CD14-positive monocyte (primary cell): ENCODE measurements at regions not wholly inside any gene's neighbourhood (a gene's known extent, or its start where the extent isn't known, plus 50 kb on each side); places are given as distances from the start of the nearest gene placed in this dataset.
A peak's percentile ranks its signal among the peaks of the same experiment; 100 is the strongest.

Source experiments
- DNase-seq, 3 donors: peaks; one replicate each; pipeline ENCODE4 v3.0.0-alpha.2; 2011 to 2022
- H2AFZ ChIP-seq: 2 replicates; pipeline ENCODE4 v1.6.0; 2012; ENCODE audit warnings: mild to moderate bottlenecking, low read depth, low read length, inconsistent platforms; ENCODE audit not compliant: insufficient read depth, poor library complexity, severe bottlenecking
- H3K27ac ChIP-seq, 2 donors: 1 replicate in 1 of 2; 2 replicates in 1 of 2; pipeline ENCODE4 v1.5.1; 2012 to 2013; ENCODE audit warnings: low read length in 2 of 2, control low read depth in 1 of 2, inconsistent platforms in 1 of 2, low read depth in 1 of 2, mild to moderate bottlenecking in 1 of 2
- H3K27me3 ChIP-seq, 2 donors: one replicate each; pipeline versions ENCODE4 v1.6.0 to v1.6.1; 2011 to 2013; ENCODE audit warnings: low read length in 2 of 2; ENCODE audit not compliant: control insufficient read depth in 2 of 2, insufficient read depth in 2 of 2
- H3K36me3 ChIP-seq, 2 donors: replicated peaks in 1 of 2; 1 replicate in 1 of 2; 2 replicates in 1 of 2; pipeline versions ENCODE4 v1.5.1 to v1.6.1; 2012 to 2013; ENCODE audit warnings: low read length in 2 of 2, control low read depth in 1 of 2, inconsistent platforms in 1 of 2, mild to moderate bottlenecking in 1 of 2; ENCODE audit not compliant: insufficient read depth in 2 of 2, control insufficient read depth in 1 of 2
- H3K4me1 ChIP-seq, 2 donors: 1 replicate in 1 of 2; 2 replicates in 1 of 2; pipeline versions ENCODE4 v1.5.1 to v1.6.1; 2012 to 2013; ENCODE audit warnings: low read length in 2 of 2, control low read depth in 1 of 2, inconsistent platforms in 1 of 2, mild to moderate bottlenecking in 1 of 2, moderate library complexity in 1 of 2; ENCODE audit not compliant: insufficient read depth in 2 of 2, control insufficient read depth in 1 of 2
- H3K4me2 ChIP-seq: replicated peaks from 2 replicates; pipeline ENCODE3; 2012; ENCODE audit warnings: low read length, moderate library complexity, mild to moderate bottlenecking; ENCODE audit not compliant: poor library complexity, severe bottlenecking; ENCODE audit errors: extremely low read depth
- H3K4me3 ChIP-seq, 3 experiments: fragments of 200-600 bp in 1 of 3; sonication (generic) in 1 of 3; replicated peaks in 1 of 3; 1 replicate in 2 of 3; 2 replicates in 1 of 3; pipeline ENCODE4 v1.5.1; 2011 to 2013; ENCODE audit warnings: low read length in 3 of 3, mild to moderate bottlenecking in 3 of 3, control low read depth in 2 of 3, low read depth in 2 of 3, inconsistent platforms in 1 of 3, moderate library complexity in 1 of 3
- H3K79me2 ChIP-seq: 2 replicates; pipeline ENCODE4 v1.6.0; 2012; ENCODE audit warnings: mild to moderate bottlenecking, control low read depth, inconsistent platforms, low read length, moderate library complexity; ENCODE audit not compliant: insufficient read depth
- H3K9ac ChIP-seq: 2 replicates; pipeline ENCODE4 v1.6.0; 2017; ENCODE audit warnings: low read length, mild to moderate bottlenecking; ENCODE audit not compliant: insufficient read depth, poor library complexity, severe bottlenecking
- H3K9me3 ChIP-seq, 2 donors: replicated peaks in 1 of 2; 1 replicate in 1 of 2; 2 replicates in 1 of 2; pipeline versions ENCODE4 v1.5.1 to v1.6.1; 2012 to 2013; ENCODE audit warnings: low read length in 2 of 2, control low read depth in 1 of 2; ENCODE audit not compliant: control insufficient read depth in 1 of 2, insufficient read depth in 1 of 2
- H4K20me1 ChIP-seq: 2 replicates; pipeline ENCODE4 v1.6.0; 2012; ENCODE audit warnings: mild to moderate bottlenecking, low read length, control low read depth, moderate library complexity; ENCODE audit not compliant: insufficient read depth
- H3K27ac Mint-ChIP-seq, 7 donors: one replicate each; pipeline ENCODE4 v1.8.0; 2020; ENCODE audit warnings: mild to moderate bottlenecking in 7 of 7, mixed read lengths in 7 of 7, moderate library complexity in 6 of 7, inconsistent platforms in 2 of 7
- H3K27me3 Mint-ChIP-seq, 3 donors: one replicate each; pipeline ENCODE4 v1.8.0; 2021 to 2022; ENCODE audit warnings: low read depth in 3 of 3, mild to moderate bottlenecking in 3 of 3, mixed read lengths in 3 of 3, moderate library complexity in 3 of 3, inconsistent platforms in 1 of 3
- H3K36me3 Mint-ChIP-seq, 2 donors: one replicate each; pipeline ENCODE4 v1.8.0; 2020; ENCODE audit warnings: mixed read lengths in 2 of 2, inconsistent platforms in 1 of 2, mild to moderate bottlenecking in 1 of 2
- H3K4me1 Mint-ChIP-seq: one replicate; pipeline ENCODE4 v1.8.0; 2020; ENCODE audit warnings: mild to moderate bottlenecking, mixed read lengths
- H3K4me3 Mint-ChIP-seq, 2 donors: one replicate each; pipeline ENCODE4 v1.8.0; 2020; ENCODE audit warnings: mild to moderate bottlenecking in 2 of 2, mixed read lengths in 2 of 2, moderate library complexity in 1 of 2
- H3K9me3 Mint-ChIP-seq, 7 donors: one replicate each; pipeline ENCODE4 v1.8.0; 2020 to 2022; ENCODE audit warnings: mixed read lengths in 7 of 7, mild to moderate bottlenecking in 6 of 7, moderate library complexity in 6 of 7, inconsistent platforms in 2 of 7
- CTCF ChIP-seq: fragments of 200-600 bp; IDR thresholded peaks from one replicate; pipeline ENCODE4 v1.8.0; 2022; ENCODE audit warnings: antibody characterized with exemption, mild to moderate bottlenecking
- WGBS: methylation state at CpG from one replicate; pipeline ENCODE4 v1.1.5; 2013; ENCODE audit warnings: missing lambda C conversion rate; ENCODE audit not compliant: insufficient coverage; 5-methylcytosine and 5-hydroxymethylcytosine counted together
- intact Hi-C, 2 donors: fragments of 100-400 bp; cut with micrococcal nuclease; formaldehyde crosslinking; loops; one replicate each; pipeline versions ENCODE4 v1.15.0 to v1.15.1; 2023

GRCh38 chr10:118239236-118239630 lies 102.9 kb downstream of the FAM204A start:
- Mint-ChIP-seq H3K27ac (no peak overlapping the region), H3K4me1 (no peaks in the 10 kb centered on the region), H3K36me3 (no peaks in the 10 kb centered on the region), H3K9me3 (no peaks in the 10 kb centered on the region), H3K27me3 (peaks cover 13 to 25% (median 21%) of the 10 kb centered on the region in 3 donors), H3K4me3 (no peak overlapping the region)
- Histone ChIP-seq H3K27ac (no peak overlapping the region), H3K36me3 (no peaks in the 10 kb centered on the region), H3K27me3 (peaks cover 5 to 27% of the 10 kb centered on the region in 2 donors), H3K9me3 (no peaks in the 10 kb centered on the region), H3K9ac (no peak overlapping the region), H3K4me1 (no peaks in the 10 kb centered on the region), H3K4me3 (no peak overlapping the region), H2AFZ (no peak overlapping the region), H3K4me2 (no peak overlapping the region), H3K79me2 (no peaks in the 10 kb centered on the region), H4K20me1 (no peaks in the 10 kb centered on the region)
- intact Hi-C loops = no loop called here
- no peak for DNase-seq
- no CpG with 5 or more reads among the region's 1 CpG for WGBS
- no peak for TF ChIP-seq CTCF

DNA sequence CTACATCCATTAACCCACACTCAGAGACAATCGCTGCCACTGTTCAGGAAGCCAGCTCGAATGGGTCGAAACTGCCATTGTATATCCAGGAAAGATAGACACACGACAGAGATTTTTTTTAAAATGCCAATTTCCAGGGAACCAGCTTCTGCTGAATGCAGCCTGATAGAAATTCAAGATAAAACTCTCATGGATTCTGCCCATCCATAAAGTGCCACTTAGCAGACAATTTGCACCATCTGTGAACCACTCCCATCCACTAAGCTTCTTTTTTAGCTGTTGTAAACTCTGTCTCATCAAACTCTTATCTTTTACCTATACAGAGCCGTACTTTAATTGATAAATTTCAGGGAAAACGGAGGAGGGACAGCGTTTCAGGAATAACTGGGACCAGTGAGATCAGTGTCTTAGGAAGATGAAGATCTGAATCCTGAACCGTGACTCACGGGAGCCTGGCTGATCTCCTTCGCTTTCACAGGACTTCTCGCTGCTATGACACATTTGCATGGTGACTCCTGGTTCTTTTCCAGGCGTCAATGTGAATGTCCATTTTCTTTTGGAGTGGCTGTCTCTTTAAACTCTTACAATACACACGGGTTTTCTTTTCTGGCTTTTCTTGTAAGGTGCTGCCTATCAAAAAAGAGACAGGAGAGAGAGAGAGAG lies 103.4 kb downstream of the FAM204A start:
- H4K20me1 ChIP-seq = no peaks in the 10 kb centered on the region
- H3K9me3 ChIP-seq = no peaks in the 10 kb centered on the region
- no peaks in the 10 kb centered on the region for H3K4me1 ChIP-seq
- peaks cover 13 to 25% (median 21%) of the 10 kb centered on the region in 3 donors for H3K27me3 Mint-ChIP-seq
- H3K79me2 ChIP-seq = no peaks in the 10 kb centered on the region
- no peak for DNase-seq
- H3K4me1 Mint-ChIP-seq = no peaks in the 10 kb centered on the region
- no peak overlapping the region for H3K27ac ChIP-seq
- H3K27ac Mint-ChIP-seq = peak overlapping the region in 1 of 7 donors; percentile 26
- no peaks in the 10 kb centered on the region for H3K36me3 ChIP-seq
- intact Hi-C loops = no loop called here
- H3K4me3 Mint-ChIP-seq = no peak overlapping the region
- no peak overlapping the region for H3K9ac ChIP-seq
- peaks cover 0 to 2% (median 0%) of the 10 kb centered on the region in 7 donors for H3K9me3 Mint-ChIP-seq
- H3K4me3 ChIP-seq = no peak overlapping the region
- WGBS = 41% methylated on average over 10 of the region's 13 CpGs
- no peak overlapping the region for H2AFZ ChIP-seq
- H3K36me3 Mint-ChIP-seq = no peaks in the 10 kb centered on the region
- H3K4me2 ChIP-seq = no peak overlapping the region
- TF ChIP-seq CTCF = no peak
- peaks cover 5 to 22% of the 10 kb centered on the region in 2 donors for H3K27me3 ChIP-seq
